ENCODE measurements at regions not wholly inside any gene's neighbourhood (a gene's known extent, or its start where the extent isn't known, plus 50 kb on each side); places are given as distances from the start of the nearest gene placed in this dataset.
A peak's percentile ranks its signal among the peaks of the same experiment; 100 is the strongest.

GRCh38 chr15:79169526-79170133, 79.0 kb upstream of the RASGRF1 start:
- Histone ChIP-seq H3K27me3 (ENCODE audit: control insufficient read depth in 3 of 3, insufficient read depth in 3 of 3, low read length in 3 of 3) (no peaks in the 10 kb centered on the region), H3K4me1 (ENCODE audit: control insufficient read depth in 3 of 3, insufficient read depth in 2 of 3, low read depth in 1 of 3, low read length in 2 of 3) (no peaks in the 10 kb centered on the region), H3K27ac (ENCODE audit: low read depth in 1 of 3, low read length in 2 of 3) (no peak overlapping the region), H3K4me3 (ENCODE audit: low read depth in 1 of 3, low read length in 3 of 3) (no peak overlapping the region), H3K36me3 (ENCODE audit: control insufficient read depth in 3 of 3, insufficient read depth in 2 of 3, low read depth in 1 of 3, low read length in 3 of 3) (no peaks in the 10 kb centered on the region), H3K9me3 (ENCODE audit: control insufficient read depth in 2 of 2, insufficient read depth in 1 of 2, low read depth in 1 of 2, low read length in 1 of 2) (no peaks in the 10 kb centered on the region)
- FAIRE-seq (no peak), DNase-seq (no peak)
- WGBS, 3 donors, result 37 to 46% (median 43%) methylated on average over 4 of the region's 4 CpGs

- DNase-seq, result peak in 1 of 2 donors; percentile 26
- H3K9me3 ChIP-seq (ENCODE audit: control insufficient read depth in 2 of 2, insufficient read depth in 1 of 2, low read depth in 1 of 2, low read length in 1 of 2), result no peaks in the 10 kb centered on the region
- H3K4me3 ChIP-seq (ENCODE audit: low read depth in 1 of 3, low read length in 3 of 3), result no peak overlapping the region
- no peaks in the 10 kb centered on the region for H3K36me3 ChIP-seq (ENCODE audit: control insufficient read depth in 3 of 3, insufficient read depth in 2 of 3, low read depth in 1 of 3, low read length in 3 of 3)
- no peak for FAIRE-seq
- H3K27ac ChIP-seq (ENCODE audit: low read depth in 1 of 3, low read length in 2 of 3), result no peak overlapping the region
- H3K4me1 ChIP-seq (ENCODE audit: control insufficient read depth in 3 of 3, insufficient read depth in 2 of 3, low read depth in 1 of 3, low read length in 2 of 3), result no peaks in the 10 kb centered on the region
- no peaks in the 10 kb centered on the region for H3K27me3 ChIP-seq (ENCODE audit: control insufficient read depth in 3 of 3, insufficient read depth in 3 of 3, low read length in 3 of 3)
- 12 to 21% (median 18%) methylated on average over 6 of the region's 6 CpGs for WGBS, 3 donors
Measured at GRCh38 chr15:79168922-79169456, 78.4 kb upstream of the RASGRF1 start.

- no peak for DNase-seq
- H3K27ac ChIP-seq (ENCODE audit: low read depth in 1 of 3, low read length in 2 of 3), result no peak overlapping the region
- H3K27me3 ChIP-seq (ENCODE audit: control insufficient read depth in 3 of 3, insufficient read depth in 3 of 3, low read length in 3 of 3), result no peaks in the 10 kb centered on the region
- no peak overlapping the region for H3K4me3 ChIP-seq (ENCODE audit: low read depth in 1 of 3, low read length in 3 of 3)
- H3K36me3 ChIP-seq (ENCODE audit: control insufficient read depth in 3 of 3, insufficient read depth in 2 of 3, low read depth in 1 of 3, low read length in 3 of 3), result no peaks in the 10 kb centered on the region
- no peaks in the 10 kb centered on the region for H3K4me1 ChIP-seq (ENCODE audit: control insufficient read depth in 3 of 3, insufficient read depth in 2 of 3, low read depth in 1 of 3, low read length in 2 of 3)
- FAIRE-seq, result no peak
- WGBS, 3 donors, result 74 to 81% (median 81%) methylated on average over 2 of the region's 2 CpGs
- no peaks in the 10 kb centered on the region for H3K9me3 ChIP-seq (ENCODE audit: control insufficient read depth in 2 of 2, insufficient read depth in 1 of 2, low read depth in 1 of 2, low read length in 1 of 2)
Measured at GRCh38 chr15:79167776-79168175, 77.2 kb upstream of the RASGRF1 start.

- 76 to 84% (median 83%) methylated on average over 5 of the region's 5 CpGs for WGBS, 3 donors
- DNase-seq (no peak), FAIRE-seq (no peak)
Measured at GRCh38 chr15:79166311-79166955, 75.9 kb upstream of the RASGRF1 start.

DNA sequence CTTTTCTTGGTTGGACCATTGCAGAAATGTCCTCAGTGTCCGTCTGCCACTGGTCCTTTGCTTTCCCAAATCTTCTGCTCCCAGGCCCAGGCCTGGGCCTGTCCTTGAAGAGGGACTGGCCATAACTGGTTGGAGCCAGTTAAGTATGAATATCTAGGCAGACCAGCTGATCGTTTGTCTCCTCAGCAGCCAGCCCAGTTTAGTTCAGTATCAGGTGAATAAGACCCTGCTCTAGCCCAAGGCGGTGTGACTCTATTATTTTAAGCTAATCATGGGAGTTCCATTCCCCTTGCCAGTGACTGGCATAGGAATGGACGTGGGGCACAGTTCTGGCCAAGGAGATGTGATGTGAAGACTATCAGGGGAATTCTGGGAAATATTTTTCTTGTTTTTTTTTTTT, 73.9 kb upstream of the RASGRF1 start:
- H3K4me3 ChIP-seq (ENCODE audit: low read depth in 1 of 3, low read length in 3 of 3), result no peak overlapping the region
- WGBS, 3 donors, result 74 to 81% (median 76%) methylated on average over 4 of the region's 4 CpGs
- FAIRE-seq (no peak), DNase-seq (no peak)
- no peaks in the 10 kb centered on the region for H3K36me3 ChIP-seq (ENCODE audit: control insufficient read depth in 3 of 3, insufficient read depth in 2 of 3, low read depth in 1 of 3, low read length in 3 of 3)
- no peaks in the 10 kb centered on the region for H3K4me1 ChIP-seq (ENCODE audit: control insufficient read depth in 3 of 3, insufficient read depth in 2 of 3, low read depth in 1 of 3, low read length in 2 of 3)
- no peaks in the 10 kb centered on the region for H3K9me3 ChIP-seq (ENCODE audit: control insufficient read depth in 2 of 2, insufficient read depth in 1 of 2, low read depth in 1 of 2, low read length in 1 of 2)
- H3K27me3 ChIP-seq (ENCODE audit: control insufficient read depth in 3 of 3, insufficient read depth in 3 of 3, low read length in 3 of 3), result no peaks in the 10 kb centered on the region
- no peak overlapping the region for H3K27ac ChIP-seq (ENCODE audit: low read depth in 1 of 3, low read length in 2 of 3)

More at GRCh38 chr15:79166311-79166955, 75.9 kb upstream of the RASGRF1 start:
- Histone ChIP-seq H3K27ac (ENCODE audit: low read depth in 1 of 3, low read length in 2 of 3) (no peak overlapping the region), H3K4me3 (ENCODE audit: low read depth in 1 of 3, low read length in 3 of 3) (no peak overlapping the region), H3K36me3 (ENCODE audit: control insufficient read depth in 3 of 3, insufficient read depth in 2 of 3, low read depth in 1 of 3, low read length in 3 of 3) (no peaks in the 10 kb centered on the region), H3K9me3 (ENCODE audit: control insufficient read depth in 2 of 2, insufficient read depth in 1 of 2, low read depth in 1 of 2, low read length in 1 of 2) (no peaks in the 10 kb centered on the region), H3K4me1 (ENCODE audit: control insufficient read depth in 3 of 3, insufficient read depth in 2 of 3, low read depth in 1 of 3, low read length in 2 of 3) (no peaks in the 10 kb centered on the region), H3K27me3 (ENCODE audit: control insufficient read depth in 3 of 3, insufficient read depth in 3 of 3, low read length in 3 of 3) (no peaks in the 10 kb centered on the region)

- DNase-seq (no peak), FAIRE-seq (no peak)
- no peaks in the 10 kb centered on the region for H3K36me3 ChIP-seq (ENCODE audit: control insufficient read depth in 3 of 3, insufficient read depth in 2 of 3, low read depth in 1 of 3, low read length in 3 of 3)
- H3K27ac ChIP-seq (ENCODE audit: low read depth in 1 of 3, low read length in 2 of 3), result no peak overlapping the region
- H3K27me3 ChIP-seq (ENCODE audit: control insufficient read depth in 3 of 3, insufficient read depth in 3 of 3, low read length in 3 of 3), result no peaks in the 10 kb centered on the region
- no peaks in the 10 kb centered on the region for H3K4me1 ChIP-seq (ENCODE audit: control insufficient read depth in 3 of 3, insufficient read depth in 2 of 3, low read depth in 1 of 3, low read length in 2 of 3)
- H3K9me3 ChIP-seq (ENCODE audit: control insufficient read depth in 2 of 2, insufficient read depth in 1 of 2, low read depth in 1 of 2, low read length in 1 of 2), result no peaks in the 10 kb centered on the region
- WGBS, 3 donors, result 63 to 77% (median 64%) methylated on average over 4 of the region's 4 CpGs
- H3K4me3 ChIP-seq (ENCODE audit: low read depth in 1 of 3, low read length in 3 of 3), result no peak overlapping the region
Measured at GRCh38 chr15:79164043-79164442, 73.5 kb upstream of the RASGRF1 start.

GRCh38 chr15:79163395-79163794, 72.8 kb upstream of the RASGRF1 start:
- Histone ChIP-seq H3K36me3 (ENCODE audit: control insufficient read depth in 3 of 3, insufficient read depth in 2 of 3, low read depth in 1 of 3, low read length in 3 of 3) (no peaks in the 10 kb centered on the region), H3K4me1 (ENCODE audit: control insufficient read depth in 3 of 3, insufficient read depth in 2 of 3, low read depth in 1 of 3, low read length in 2 of 3) (no peaks in the 10 kb centered on the region), H3K4me3 (ENCODE audit: low read depth in 1 of 3, low read length in 3 of 3) (no peak overlapping the region), H3K27me3 (ENCODE audit: control insufficient read depth in 3 of 3, insufficient read depth in 3 of 3, low read length in 3 of 3) (no peaks in the 10 kb centered on the region), H3K27ac (ENCODE audit: low read depth in 1 of 3, low read length in 2 of 3) (no peak overlapping the region), H3K9me3 (ENCODE audit: control insufficient read depth in 2 of 2, insufficient read depth in 1 of 2, low read depth in 1 of 2, low read length in 1 of 2) (no peaks in the 10 kb centered on the region)
- no peak for DNase-seq
- FAIRE-seq, result no peak

- 0 to 42% (median 27%) methylated on average over 1 of the region's 1 CpG for WGBS, 3 donors
- DNase-seq, result no peak
- Histone ChIP-seq H3K27ac (ENCODE audit: low read depth in 1 of 3, low read length in 2 of 3) (no peak overlapping the region), H3K4me1 (ENCODE audit: control insufficient read depth in 3 of 3, insufficient read depth in 2 of 3, low read depth in 1 of 3, low read length in 2 of 3) (no peaks in the 10 kb centered on the region), H3K36me3 (ENCODE audit: control insufficient read depth in 3 of 3, insufficient read depth in 2 of 3, low read depth in 1 of 3, low read length in 3 of 3) (no peaks in the 10 kb centered on the region), H3K9me3 (ENCODE audit: control insufficient read depth in 2 of 2, insufficient read depth in 1 of 2, low read depth in 1 of 2, low read length in 1 of 2) (no peaks in the 10 kb centered on the region), H3K27me3 (ENCODE audit: control insufficient read depth in 3 of 3, insufficient read depth in 3 of 3, low read length in 3 of 3) (no peaks in the 10 kb centered on the region), H3K4me3 (ENCODE audit: low read depth in 1 of 3, low read length in 3 of 3) (no peak overlapping the region)
- FAIRE-seq, result no peak
Measured at GRCh38 chr15:79161837-79162508, 71.4 kb upstream of the RASGRF1 start.

All from small intestine (tissue), 7 donors.